C4-2B (cell line): ENCODE measurements at regions not wholly inside any gene's neighbourhood (a gene's known extent, or its start where the extent isn't known, plus 50 kb on each side); places are given as distances from the start of the nearest gene placed in this dataset.

Experiments used
- H3K27ac ChIP-seq: fragments of 450-650 bp; 2 replicates; pipeline ENCODE4 v1.5.1; 2017
- CTCF ChIP-seq: fragments of 450-650 bp; conservative IDR thresholded peaks from 2 replicates; pipeline ENCODE4 v1.5.1; 2017; ENCODE audit warnings: mild to moderate bottlenecking
- ZFX ChIP-seq: fragments of 450-650 bp; IDR thresholded peaks from 2 replicates; pipeline ENCODE4 v1.6.1; 2017

GRCh38 chr16:52055381-52055780 lies 491.6 kb downstream of the TOX3 start:
- TF ChIP-seq ZFX, result no peak
- no peak for TF ChIP-seq CTCF
- no peak overlapping the region for H3K27ac ChIP-seq

- no peak for TF ChIP-seq CTCF
- TF ChIP-seq ZFX, result no peak
- H3K27ac ChIP-seq, result no peak overlapping the region
Measured at GRCh38 chr16:52054326-52054725, 492.6 kb downstream of the TOX3 start.

GRCh38 chr16:52052818-52053217 lies 494.1 kb downstream of the TOX3 start:
- no peak for TF ChIP-seq CTCF
- no peak overlapping the region for H3K27ac ChIP-seq

- no peak for TF ChIP-seq CTCF
- no peak for TF ChIP-seq ZFX
- H3K27ac ChIP-seq, result no peak overlapping the region
Measured at GRCh38 chr16:52051414-52052172, 495.4 kb downstream of the TOX3 start.

GRCh38 chr16:52050418-52050817 lies 496.5 kb downstream of the TOX3 start:
- H3K27ac ChIP-seq, result no peak overlapping the region
- no peak for TF ChIP-seq CTCF
- TF ChIP-seq ZFX, result no peak

GRCh38 chr16:52035436-52035835 lies 511.5 kb downstream of the TOX3 start:
- no peak for TF ChIP-seq CTCF
- no peak for TF ChIP-seq ZFX
- no peak overlapping the region for H3K27ac ChIP-seq

- H3K27ac ChIP-seq, result no peak overlapping the region
- TF ChIP-seq CTCF, result no peak
- no peak for TF ChIP-seq ZFX
Measured at GRCh38 chr16:52034830-52035229, 512.1 kb downstream of the TOX3 start.
